ES-I3 (cell line): ENCODE measurements at regions not wholly inside any gene's neighbourhood (a gene's known extent, or its start where the extent isn't known, plus 50 kb on each side); places are given as distances from the start of the nearest gene placed in this dataset.
"Not testable (repeated sequence)": the region's sequence is repeated elsewhere in the genome, so short reads cannot be mapped to it uniquely, and the experiment has no call there.

Source experiments
- H3K36me3 ChIP-seq: 2 replicates; pipeline ENCODE4 v1.6.1; 2013; ENCODE audit warnings: mild to moderate bottlenecking, low read length, control low read depth, moderate library complexity; ENCODE audit not compliant: insufficient read depth
- H3K4me1 ChIP-seq: 2 replicates; pipeline ENCODE4 v1.6.1; 2013; ENCODE audit warnings: mild to moderate bottlenecking, control low read depth, low read length; ENCODE audit not compliant: insufficient read depth
- H3K9ac ChIP-seq: 2 replicates; pipeline ENCODE4 v1.6.1; 2013; ENCODE audit warnings: low read depth, mild to moderate bottlenecking, low read length, moderate library complexity
- H3K9me3 ChIP-seq: 2 replicates; pipeline ENCODE4 v1.6.1; 2013; ENCODE audit warnings: mild to moderate bottlenecking, low read length, moderate library complexity; ENCODE audit not compliant: control insufficient read depth, insufficient read depth

DNA sequence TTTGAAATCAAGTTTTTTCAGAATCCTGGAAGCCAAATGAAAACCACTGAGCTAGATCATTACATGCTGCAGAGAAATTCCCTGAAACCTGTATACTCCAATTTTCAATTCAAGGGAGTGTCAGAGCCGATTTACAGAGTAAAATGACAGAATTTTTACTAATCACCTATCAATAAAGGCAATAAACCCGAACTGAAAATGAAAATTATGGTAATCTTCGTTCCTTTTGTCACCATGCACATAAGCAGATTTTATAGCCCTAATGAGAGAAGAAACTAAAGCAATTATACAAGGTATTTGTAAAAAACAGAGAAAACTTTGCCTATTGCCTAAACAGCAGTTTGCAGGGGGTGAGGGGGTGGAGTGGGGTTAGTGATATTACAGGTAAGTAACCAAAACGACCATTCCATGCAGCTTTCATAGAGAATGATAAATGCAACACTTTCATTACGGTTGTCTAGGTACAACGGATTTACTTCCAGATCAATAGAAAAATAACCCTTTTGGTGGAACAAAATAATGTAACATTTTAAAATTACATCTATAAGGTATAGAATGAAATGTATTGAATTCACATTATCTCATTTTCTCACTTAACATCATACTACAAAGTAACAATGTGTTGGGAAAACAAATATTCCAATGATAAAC, 115.2 kb upstream of the BEND6 start:
- Histone ChIP-seq H3K4me1 (peaks cover 24% of the 10 kb centered on the region), H3K36me3 (no peaks in the 10 kb centered on the region), H3K9me3 (no peaks in the 10 kb centered on the region), H3K9ac (no peak overlapping the region)

DNA sequence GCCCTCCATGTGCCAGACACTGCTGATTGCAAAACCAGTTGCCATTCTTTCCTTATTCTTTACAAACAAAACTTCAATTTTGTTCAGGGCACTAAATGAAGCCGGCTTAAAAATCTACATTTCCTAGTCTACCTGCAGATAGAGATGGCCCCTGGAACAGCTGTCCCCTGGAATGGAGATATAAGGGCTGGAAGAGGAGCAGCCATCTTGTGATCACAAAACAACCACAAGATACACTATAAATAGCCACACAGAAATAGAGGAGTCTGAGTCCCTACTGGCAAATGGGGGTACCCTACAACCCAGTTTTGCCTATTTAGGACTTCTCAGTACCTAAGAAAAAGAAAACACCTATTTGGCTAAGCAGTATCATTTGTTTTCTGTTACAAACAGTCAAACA, 115.9 kb upstream of the BEND6 start:
- H3K9ac ChIP-seq, result no peak overlapping the region
- no peaks in the 10 kb centered on the region for H3K9me3 ChIP-seq
- peaks cover 24% of the 10 kb centered on the region for H3K4me1 ChIP-seq
- no peaks in the 10 kb centered on the region for H3K36me3 ChIP-seq

DNA sequence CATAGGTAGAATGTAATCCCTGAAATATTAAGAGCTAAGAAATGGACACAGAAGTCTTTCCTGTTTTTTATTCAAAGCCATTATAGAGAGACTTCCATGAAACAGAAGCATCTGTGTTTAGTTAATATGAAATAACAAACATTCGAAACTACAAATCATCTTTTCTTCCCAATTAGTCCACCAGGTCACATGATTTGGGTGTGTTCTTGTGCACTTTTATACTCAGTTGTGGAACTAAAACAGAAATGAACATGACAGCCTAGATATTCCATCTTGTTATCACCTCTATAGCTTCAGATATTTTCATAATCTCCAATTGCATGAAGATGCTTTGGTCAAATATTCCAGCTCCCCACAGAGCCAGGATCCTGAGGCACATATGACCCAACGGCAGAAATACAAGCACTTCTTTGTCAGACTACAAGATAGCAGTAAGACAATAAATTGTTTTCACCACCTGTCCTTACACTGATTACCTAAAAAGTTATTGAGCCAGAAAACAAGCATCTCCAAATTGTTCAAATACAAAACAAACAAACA, 116.8 kb upstream of the BEND6 start:
- H3K9ac ChIP-seq, result no peak overlapping the region

DNA sequence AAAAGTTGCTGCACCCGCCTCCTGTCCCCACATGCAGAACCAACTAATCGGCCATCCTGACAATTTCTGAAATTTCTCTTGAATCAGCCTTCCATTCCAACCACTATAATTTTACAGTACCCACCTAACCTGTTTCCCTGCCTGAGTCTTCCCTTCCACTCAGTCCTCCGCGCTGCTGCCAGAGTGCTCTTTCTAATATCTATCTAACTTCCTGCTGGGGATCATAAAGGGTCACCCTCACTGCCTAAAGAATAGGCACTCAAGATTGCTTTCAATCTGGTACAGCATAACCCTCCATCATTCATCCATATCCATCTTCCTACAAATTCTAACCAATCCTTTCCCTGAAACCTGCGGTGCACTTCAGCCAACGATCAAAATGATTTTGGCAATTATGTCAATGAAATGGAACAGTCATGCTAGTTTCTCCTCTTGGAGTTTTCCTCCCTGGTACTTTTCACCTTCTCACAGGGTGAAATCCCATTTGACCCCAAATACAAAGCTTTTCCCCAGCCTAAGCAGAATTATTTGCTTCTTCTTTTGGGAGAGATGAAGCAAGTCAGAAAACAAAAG, 117.5 kb upstream of the BEND6 start:
- Histone ChIP-seq H3K9ac (no peak overlapping the region), H3K9me3 (no peaks in the 10 kb centered on the region), H3K36me3 (no peaks in the 10 kb centered on the region), H3K4me1 (peaks cover 24% of the 10 kb centered on the region)

More for the DNA sequence above, 116.8 kb upstream of the BEND6 start:
- Histone ChIP-seq H3K9me3 (no peaks in the 10 kb centered on the region), H3K4me1 (peaks cover 24% of the 10 kb centered on the region), H3K36me3 (no peaks in the 10 kb centered on the region)

DNA sequence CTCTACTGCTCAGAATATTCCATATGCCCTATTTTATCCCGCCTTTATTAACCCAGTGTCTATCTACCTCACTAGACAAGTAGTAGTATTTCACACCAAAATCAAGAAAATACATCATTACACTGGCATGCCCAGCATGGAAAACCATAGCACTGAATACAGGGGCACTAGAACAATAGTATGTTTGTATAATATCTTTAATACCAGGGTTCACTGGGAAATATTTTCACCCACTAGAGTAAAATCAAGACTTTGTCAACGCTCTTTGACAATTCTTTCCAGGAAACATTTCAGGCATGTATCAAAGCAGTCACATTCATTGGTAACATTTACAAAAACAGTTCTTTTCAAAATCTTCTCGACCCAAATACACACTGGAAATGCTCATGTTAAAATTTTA, 119.3 kb upstream of the BEND6 start:
- no peaks in the 10 kb centered on the region for H3K36me3 ChIP-seq
- H3K9ac ChIP-seq, result no peak overlapping the region
- no peaks in the 10 kb centered on the region for H3K9me3 ChIP-seq
- peaks cover 19% of the 10 kb centered on the region for H3K4me1 ChIP-seq

DNA sequence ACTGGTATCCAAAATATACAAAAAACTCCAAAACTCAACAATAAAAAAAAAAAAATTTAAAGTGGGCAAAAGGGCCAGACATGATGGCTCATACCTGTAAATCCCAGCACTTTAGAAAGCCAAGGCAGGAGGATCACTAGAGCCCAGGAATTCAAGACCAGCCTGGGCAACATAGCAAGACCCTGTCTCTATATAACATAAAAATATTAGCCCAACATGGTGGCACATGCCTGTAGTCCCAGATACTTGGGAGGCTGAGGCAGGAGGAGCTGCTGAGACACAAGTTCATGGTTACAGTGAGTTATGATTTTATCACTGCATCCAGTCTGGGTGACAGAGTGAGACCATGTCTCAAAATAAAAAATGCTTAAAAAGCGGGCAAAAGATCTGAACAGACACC, 121.0 kb upstream of the BEND6 start:
- no peak overlapping the region for H3K9ac ChIP-seq
- no peaks in the 10 kb centered on the region for H3K36me3 ChIP-seq
- H3K4me1 ChIP-seq, result peaks cover 14% of the 10 kb centered on the region
- H3K9me3 ChIP-seq, result no peaks in the 10 kb centered on the region

DNA sequence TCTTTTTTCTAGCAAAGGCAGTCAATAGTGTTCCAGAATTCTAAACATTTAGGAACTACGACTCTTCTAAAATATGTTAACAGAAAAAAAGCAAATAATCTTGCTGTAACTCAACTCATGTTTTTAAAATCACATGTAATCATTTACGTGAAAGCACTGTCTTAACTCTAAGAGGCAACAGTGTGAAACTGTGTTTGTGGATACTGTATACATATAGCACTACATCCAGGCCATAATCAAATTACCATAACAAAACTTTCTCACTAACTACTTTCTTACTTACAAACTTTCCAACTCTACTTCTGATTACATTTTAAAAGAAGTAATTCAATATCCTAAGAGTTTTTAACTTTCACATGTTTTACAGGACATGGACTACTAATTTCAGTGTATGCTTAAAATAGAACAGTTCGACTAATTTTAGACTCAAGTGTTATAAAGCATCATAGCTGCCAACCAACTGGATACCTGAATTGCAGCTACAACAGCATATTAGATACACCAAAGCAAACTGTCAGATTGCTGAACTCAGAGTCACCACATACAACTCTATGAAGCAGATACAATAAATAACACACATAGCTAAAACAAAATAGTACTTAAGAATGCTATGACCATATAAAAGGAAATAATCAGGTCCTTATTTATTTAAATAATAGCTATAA, 121.6 kb upstream of the BEND6 start:
- Histone ChIP-seq H3K9ac (no peak overlapping the region), H3K9me3 (no peaks in the 10 kb centered on the region), H3K36me3 (no peaks in the 10 kb centered on the region), H3K4me1 (peaks cover 19% of the 10 kb centered on the region)

DNA sequence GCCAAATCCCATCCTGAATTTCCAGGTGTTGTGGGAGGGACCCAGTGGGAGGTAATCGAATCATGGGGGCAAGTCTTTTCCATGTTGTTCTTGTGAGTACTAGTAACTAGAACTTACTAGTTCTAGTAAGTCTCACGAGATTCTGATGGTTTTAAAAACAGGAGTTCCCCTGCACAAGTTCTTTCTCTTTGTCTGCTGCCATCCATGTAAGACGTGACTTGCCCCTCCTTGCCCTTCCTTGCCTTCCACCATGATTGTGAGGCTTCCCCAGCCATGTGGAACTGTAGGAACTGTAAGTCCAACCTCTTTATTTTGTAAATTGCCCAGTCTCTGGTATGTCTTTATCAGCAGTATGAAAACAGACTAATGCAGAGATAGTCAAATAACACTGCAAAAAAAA, 122.7 kb upstream of the BEND6 start:
- Histone ChIP-seq H3K36me3 (no peaks in the 10 kb centered on the region), H3K9me3 (no peaks in the 10 kb centered on the region), H3K4me1 (peaks cover 17% of the 10 kb centered on the region)

DNA sequence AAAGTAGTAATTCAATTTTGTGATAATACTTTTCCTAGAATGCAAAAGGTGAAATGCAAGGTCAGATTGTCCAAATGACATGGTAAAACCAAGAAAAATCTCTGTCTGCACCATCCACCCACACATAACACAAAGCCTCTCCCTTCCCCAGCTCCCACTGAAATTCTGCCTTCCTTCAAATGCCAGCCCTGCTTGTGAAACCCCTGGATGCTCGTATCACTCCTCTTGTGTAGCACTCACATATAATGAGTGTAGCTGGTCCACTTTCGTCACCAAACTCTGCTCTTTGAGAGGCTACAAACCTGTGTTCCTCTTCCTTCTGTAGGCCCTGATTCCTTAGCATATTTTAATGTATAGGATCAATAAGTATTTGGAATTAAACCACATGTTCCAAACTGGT, 123.6 kb upstream of the BEND6 start:
- Histone ChIP-seq H3K9ac (no peak overlapping the region), H3K36me3 (no peaks in the 10 kb centered on the region), H3K9me3 (no peaks in the 10 kb centered on the region), H3K4me1 (peaks cover 17% of the 10 kb centered on the region)

More for the DNA sequence above, 122.7 kb upstream of the BEND6 start:
- H3K9ac ChIP-seq, result no peak overlapping the region

DNA sequence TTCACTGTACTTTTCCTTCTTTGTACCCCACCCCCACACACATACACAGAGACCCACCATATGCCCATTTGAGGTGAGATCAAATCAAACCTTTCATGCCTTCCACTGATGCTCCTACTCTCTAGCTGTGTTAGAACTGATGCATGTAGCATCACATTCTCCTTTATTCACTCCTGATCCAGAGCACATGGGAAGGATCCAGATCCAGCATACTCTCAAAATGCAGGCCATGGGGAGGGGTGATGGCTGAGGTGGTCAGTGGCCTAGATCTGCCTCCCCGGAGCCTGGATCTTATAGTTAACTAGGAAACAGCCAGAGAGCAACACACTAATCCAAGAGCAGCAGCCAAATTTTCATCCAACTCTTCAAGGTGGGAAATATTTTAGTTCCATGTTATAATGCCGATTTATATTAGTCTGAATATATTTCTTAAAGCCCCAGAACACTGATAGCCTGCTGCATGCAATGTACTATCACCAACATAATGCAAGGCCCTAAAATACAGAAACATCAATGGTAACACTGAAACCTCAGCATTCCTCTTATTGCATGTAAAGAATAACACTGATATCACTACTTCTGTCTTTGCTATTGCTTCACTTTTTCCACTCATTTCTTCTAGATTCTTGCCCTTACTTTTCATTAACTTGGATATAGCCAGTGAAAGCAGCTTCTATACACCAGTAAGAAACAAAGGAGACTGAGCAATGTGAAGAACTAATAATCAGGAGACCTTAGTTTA, 126.8 kb upstream of the BEND6 start:
- Histone ChIP-seq H3K9ac (no peak overlapping the region), H3K4me1 (peaks cover 23% of the 10 kb centered on the region), H3K9me3 (no peaks in the 10 kb centered on the region)

DNA sequence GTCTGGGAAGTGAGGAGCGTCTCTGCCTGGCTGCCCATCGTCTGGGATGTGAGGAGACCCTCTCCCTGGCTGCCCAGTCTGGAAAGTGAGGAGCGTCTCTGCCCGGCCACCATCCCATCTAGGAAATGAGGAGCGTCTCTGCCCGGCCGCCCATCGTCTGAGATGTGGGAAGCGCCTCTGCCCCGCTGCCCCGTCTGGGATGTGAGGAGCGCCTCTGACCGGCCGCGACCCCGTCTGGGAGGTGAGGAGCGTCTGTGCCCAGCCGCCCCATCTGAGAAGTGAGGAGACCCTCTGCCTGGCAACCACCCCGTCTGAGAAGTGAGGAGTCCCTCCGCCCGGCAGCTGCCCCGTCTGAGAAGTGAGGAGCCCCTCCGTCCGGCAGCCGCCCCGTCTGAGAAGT, 130.5 kb upstream of the BEND6 start:
- H3K4me1 ChIP-seq, result peaks cover 27% of the 10 kb centered on the region
- H3K9ac ChIP-seq, H3K36me3 ChIP-seq, H3K9me3 ChIP-seq: not testable (repeated sequence)

More for the DNA sequence above, 126.8 kb upstream of the BEND6 start:
- no peaks in the 10 kb centered on the region for H3K36me3 ChIP-seq

DNA sequence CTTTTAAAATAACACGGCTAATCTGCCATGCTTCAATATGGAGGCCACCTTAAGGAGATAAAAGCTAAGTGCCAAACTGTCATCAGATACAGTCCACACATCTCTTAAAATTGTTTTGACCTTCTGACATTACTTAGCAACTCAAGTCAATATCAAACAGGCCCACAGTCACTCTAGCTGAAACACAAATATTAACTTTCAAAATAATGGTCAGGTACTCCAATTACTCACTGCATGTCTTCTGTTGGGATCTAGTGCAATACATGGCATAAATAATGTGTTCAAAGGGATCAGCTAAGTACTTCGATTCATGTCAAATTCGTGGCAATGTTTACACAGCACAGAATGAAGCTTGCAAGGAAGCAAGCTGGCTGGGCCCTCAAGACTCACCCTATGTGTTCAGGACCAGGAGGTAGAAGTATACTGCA, 133.9 kb upstream of the BEND6 start:
- H3K36me3 ChIP-seq, result no peaks in the 10 kb centered on the region
- H3K9me3 ChIP-seq, result no peaks in the 10 kb centered on the region
- H3K9ac ChIP-seq, result no peak overlapping the region
- peaks cover 22% of the 10 kb centered on the region for H3K4me1 ChIP-seq

DNA sequence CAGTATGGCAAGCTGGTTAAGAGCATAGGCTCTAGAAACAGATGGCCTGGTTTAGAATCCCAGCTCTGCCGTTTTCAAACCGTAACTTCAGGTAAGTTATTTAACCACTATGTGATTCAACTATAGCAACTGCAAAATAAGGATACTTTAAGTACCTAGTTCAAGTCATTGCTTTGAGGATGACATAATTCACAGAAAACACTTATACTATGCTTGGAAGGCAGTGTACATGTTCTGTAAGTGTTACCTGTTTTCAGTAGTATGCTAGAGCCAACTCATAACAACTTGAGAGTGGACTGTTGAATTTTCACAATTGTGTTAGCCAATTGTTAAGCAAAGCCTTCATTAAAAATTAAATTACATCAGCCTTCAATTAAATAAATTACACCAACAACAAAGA, 134.8 kb upstream of the BEND6 start:
- Histone ChIP-seq H3K9ac (no peak overlapping the region), H3K9me3 (no peaks in the 10 kb centered on the region), H3K4me1 (peaks cover 16% of the 10 kb centered on the region), H3K36me3 (no peaks in the 10 kb centered on the region)

DNA sequence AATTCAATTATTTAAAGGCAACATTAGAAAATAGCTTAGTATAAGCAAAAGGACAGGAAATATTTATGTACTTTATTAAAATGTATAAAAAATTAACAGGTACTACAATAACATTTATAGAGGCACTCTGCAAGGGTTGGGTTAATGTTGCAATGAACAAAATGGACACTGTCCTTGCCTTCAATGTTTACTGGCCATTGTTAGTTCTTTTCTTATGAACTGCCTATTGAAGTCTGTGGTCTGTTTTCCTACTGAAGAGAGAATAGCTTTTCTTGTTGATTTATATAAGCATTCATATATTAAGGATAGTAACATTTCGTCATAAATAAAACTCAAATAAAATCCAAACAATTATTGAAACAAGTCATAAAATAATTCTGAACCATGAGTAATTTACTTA, 135.3 kb upstream of the BEND6 start:
- Histone ChIP-seq H3K9me3 (no peaks in the 10 kb centered on the region), H3K36me3 (no peaks in the 10 kb centered on the region), H3K9ac (no peak overlapping the region), H3K4me1 (peaks cover 16% of the 10 kb centered on the region)
